CD14-positive monocyte (primary cell): ENCODE measurements at regions not wholly inside any gene's neighbourhood (a gene's known extent, or its start where the extent isn't known, plus 50 kb on each side); places are given as distances from the start of the nearest gene placed in this dataset.

ENCODE experiments used
- DNase-seq, 3 donors: peaks; one replicate each; pipeline ENCODE4 v3.0.0-alpha.2; 2011 to 2022
- H2AFZ ChIP-seq: 2 replicates; pipeline ENCODE4 v1.6.0; 2012; ENCODE audit warnings: mild to moderate bottlenecking, low read depth, low read length, inconsistent platforms; ENCODE audit not compliant: insufficient read depth, poor library complexity, severe bottlenecking
- H3K27ac ChIP-seq, 2 donors: 1 replicate in 1 of 2; 2 replicates in 1 of 2; pipeline ENCODE4 v1.5.1; 2012 to 2013; ENCODE audit warnings: low read length in 2 of 2, control low read depth in 1 of 2, inconsistent platforms in 1 of 2, low read depth in 1 of 2, mild to moderate bottlenecking in 1 of 2
- H3K27me3 ChIP-seq, 2 donors: one replicate each; pipeline versions ENCODE4 v1.6.0 to v1.6.1; 2011 to 2013; ENCODE audit warnings: low read length in 2 of 2; ENCODE audit not compliant: control insufficient read depth in 2 of 2, insufficient read depth in 2 of 2
- H3K36me3 ChIP-seq, 2 donors: replicated peaks in 1 of 2; 1 replicate in 1 of 2; 2 replicates in 1 of 2; pipeline versions ENCODE4 v1.5.1 to v1.6.1; 2012 to 2013; ENCODE audit warnings: low read length in 2 of 2, control low read depth in 1 of 2, inconsistent platforms in 1 of 2, mild to moderate bottlenecking in 1 of 2; ENCODE audit not compliant: insufficient read depth in 2 of 2, control insufficient read depth in 1 of 2
- H3K4me1 ChIP-seq, 2 donors: 1 replicate in 1 of 2; 2 replicates in 1 of 2; pipeline versions ENCODE4 v1.5.1 to v1.6.1; 2012 to 2013; ENCODE audit warnings: low read length in 2 of 2, control low read depth in 1 of 2, inconsistent platforms in 1 of 2, mild to moderate bottlenecking in 1 of 2, moderate library complexity in 1 of 2; ENCODE audit not compliant: insufficient read depth in 2 of 2, control insufficient read depth in 1 of 2
- H3K4me2 ChIP-seq: replicated peaks from 2 replicates; pipeline ENCODE3; 2012; ENCODE audit warnings: low read length, moderate library complexity, mild to moderate bottlenecking; ENCODE audit not compliant: poor library complexity, severe bottlenecking; ENCODE audit errors: extremely low read depth
- H3K4me3 ChIP-seq, 3 experiments: fragments of 200-600 bp in 1 of 3; sonication (generic) in 1 of 3; replicated peaks in 1 of 3; 1 replicate in 2 of 3; 2 replicates in 1 of 3; pipeline ENCODE4 v1.5.1; 2011 to 2013; ENCODE audit warnings: low read length in 3 of 3, mild to moderate bottlenecking in 3 of 3, control low read depth in 2 of 3, low read depth in 2 of 3, inconsistent platforms in 1 of 3, moderate library complexity in 1 of 3
- H3K79me2 ChIP-seq: 2 replicates; pipeline ENCODE4 v1.6.0; 2012; ENCODE audit warnings: mild to moderate bottlenecking, control low read depth, inconsistent platforms, low read length, moderate library complexity; ENCODE audit not compliant: insufficient read depth
- H3K9ac ChIP-seq: 2 replicates; pipeline ENCODE4 v1.6.0; 2017; ENCODE audit warnings: low read length, mild to moderate bottlenecking; ENCODE audit not compliant: insufficient read depth, poor library complexity, severe bottlenecking
- H3K9me3 ChIP-seq, 2 donors: replicated peaks in 1 of 2; 1 replicate in 1 of 2; 2 replicates in 1 of 2; pipeline versions ENCODE4 v1.5.1 to v1.6.1; 2012 to 2013; ENCODE audit warnings: low read length in 2 of 2, control low read depth in 1 of 2; ENCODE audit not compliant: control insufficient read depth in 1 of 2, insufficient read depth in 1 of 2
- H4K20me1 ChIP-seq: 2 replicates; pipeline ENCODE4 v1.6.0; 2012; ENCODE audit warnings: mild to moderate bottlenecking, low read length, control low read depth, moderate library complexity; ENCODE audit not compliant: insufficient read depth
- H3K27ac Mint-ChIP-seq, 7 donors: one replicate each; pipeline ENCODE4 v1.8.0; 2020; ENCODE audit warnings: mild to moderate bottlenecking in 7 of 7, mixed read lengths in 7 of 7, moderate library complexity in 6 of 7, inconsistent platforms in 2 of 7
- H3K27me3 Mint-ChIP-seq, 3 donors: one replicate each; pipeline ENCODE4 v1.8.0; 2021 to 2022; ENCODE audit warnings: low read depth in 3 of 3, mild to moderate bottlenecking in 3 of 3, mixed read lengths in 3 of 3, moderate library complexity in 3 of 3, inconsistent platforms in 1 of 3
- H3K36me3 Mint-ChIP-seq, 2 donors: one replicate each; pipeline ENCODE4 v1.8.0; 2020; ENCODE audit warnings: mixed read lengths in 2 of 2, inconsistent platforms in 1 of 2, mild to moderate bottlenecking in 1 of 2
- H3K4me1 Mint-ChIP-seq: one replicate; pipeline ENCODE4 v1.8.0; 2020; ENCODE audit warnings: mild to moderate bottlenecking, mixed read lengths
- H3K4me3 Mint-ChIP-seq, 2 donors: one replicate each; pipeline ENCODE4 v1.8.0; 2020; ENCODE audit warnings: mild to moderate bottlenecking in 2 of 2, mixed read lengths in 2 of 2, moderate library complexity in 1 of 2
- H3K9me3 Mint-ChIP-seq, 7 donors: one replicate each; pipeline ENCODE4 v1.8.0; 2020 to 2022; ENCODE audit warnings: mixed read lengths in 7 of 7, mild to moderate bottlenecking in 6 of 7, moderate library complexity in 6 of 7, inconsistent platforms in 2 of 7
- CTCF ChIP-seq: fragments of 200-600 bp; IDR thresholded peaks from one replicate; pipeline ENCODE4 v1.8.0; 2022; ENCODE audit warnings: antibody characterized with exemption, mild to moderate bottlenecking
- WGBS: methylation state at CpG from one replicate; pipeline ENCODE4 v1.1.5; 2013; ENCODE audit warnings: missing lambda C conversion rate; ENCODE audit not compliant: insufficient coverage; 5-methylcytosine and 5-hydroxymethylcytosine counted together
- intact Hi-C, 2 donors: fragments of 100-400 bp; cut with micrococcal nuclease; formaldehyde crosslinking; loops; one replicate each; pipeline versions ENCODE4 v1.15.0 to v1.15.1; 2023

- Mint-ChIP-seq H3K9me3 (peaks cover 0 to 2% (median 0%) of the 10 kb centered on the region in 7 donors), H3K4me1 (peaks cover 11% of the 10 kb centered on the region), H3K27ac (no peak overlapping the region)
These were observed 181.8 kb upstream of the UBL3 start for GRCh38 chr13:30032263-30032662.

GRCh38 chr13:30031488-30031887 lies 181.1 kb upstream of the UBL3 start:
- Mint-ChIP-seq H3K4me1 (peaks cover 11% of the 10 kb centered on the region), H3K36me3 (no peaks in the 10 kb centered on the region), H3K4me3 (no peak overlapping the region), H3K9me3 (peaks cover 0 to 2% (median 0%) of the 10 kb centered on the region in 7 donors), H3K27me3 (peaks cover 0 to 11% (median 0%) of the 10 kb centered on the region in 3 donors), H3K27ac (no peak overlapping the region)
- H3K79me2 ChIP-seq = no peaks in the 10 kb centered on the region
- no peaks in the 10 kb centered on the region for H3K4me1 ChIP-seq
- intact Hi-C loops = no loop called here
- H2AFZ ChIP-seq = no peak overlapping the region
- H3K9me3 ChIP-seq = no peaks in the 10 kb centered on the region
- no peak for DNase-seq
- TF ChIP-seq CTCF = no peak
- no peak overlapping the region for H3K27ac ChIP-seq
- no peaks in the 10 kb centered on the region for H3K27me3 ChIP-seq
- no peak overlapping the region for H3K4me2 ChIP-seq
- no peaks in the 10 kb centered on the region for H3K36me3 ChIP-seq
- no peak overlapping the region for H3K9ac ChIP-seq
- H3K4me3 ChIP-seq = no peak overlapping the region
- WGBS = 88% methylated on average over 3 of the region's 5 CpGs
- H4K20me1 ChIP-seq = no peaks in the 10 kb centered on the region

More at GRCh38 chr13:30032263-30032662, 181.8 kb upstream of the UBL3 start:
- no peak for DNase-seq
- Histone ChIP-seq H3K36me3 (no peaks in the 10 kb centered on the region), H3K9ac (no peak overlapping the region), H3K27me3 (no peaks in the 10 kb centered on the region), H3K4me3 (no peak overlapping the region), H3K9me3 (no peaks in the 10 kb centered on the region), H4K20me1 (no peaks in the 10 kb centered on the region), H3K4me2 (no peak overlapping the region), H3K79me2 (no peaks in the 10 kb centered on the region), H3K4me1 (no peaks in the 10 kb centered on the region), H2AFZ (no peak overlapping the region), H3K27ac (no peak overlapping the region)
- Mint-ChIP-seq H3K4me3 (no peak overlapping the region), H3K27me3 (peaks cover 0 to 11% (median 0%) of the 10 kb centered on the region in 3 donors), H3K36me3 (no peaks in the 10 kb centered on the region)
- intact Hi-C loops = no loop called here
- TF ChIP-seq CTCF = no peak
- WGBS = 91% methylated on average over 4 of the region's 4 CpGs
